ENCODE measurements at regions not wholly inside any gene's neighbourhood (a gene's known extent, or its start where the extent isn't known, plus 50 kb on each side); places are given as distances from the start of the nearest gene placed in this dataset.

GRCh38 chr15:46696281-46696680, 1021.0 kb upstream of the SEMA6D start:
- TF ChIP-seq CTCF (IDR thresholded peaks at IDR 0.05), result no peak
- TF ChIP-seq EZH2 (IDR thresholded peaks at IDR 0.05; ENCODE audit: borderline replicate concordance, insufficient read depth, low read depth, low read length, poor library complexity, severe bottlenecking), result no peak

Data from B cell (primary cell).